ENCODE measurements at regions not wholly inside any gene's neighbourhood (a gene's known extent, or its start where the extent isn't known, plus 50 kb on each side); places are given as distances from the start of the nearest gene placed in this dataset.
"Not testable (repeated sequence)": the region's sequence is repeated elsewhere in the genome, so short reads cannot be mapped to it uniquely, and the experiment has no call there.

- H3K4me3 ChIP-seq (ENCODE audit: extremely low read depth, insufficient read depth, low read length, poor library complexity, severe bottlenecking), result no peak overlapping the region
- no peak overlapping the region for H3K27ac ChIP-seq (ENCODE audit: low read depth, low read length, severe bottlenecking)
- H3K36me3 ChIP-seq (ENCODE audit: control insufficient read depth, insufficient read depth, low read length), result no peaks in the 10 kb centered on the region
- 100% methylated on average over 1 to 2 of the region's 2 CpGs for WGBS, 2 experiments (ENCODE audit: insufficient coverage in 2 of 2)
- peaks cover 3% of the 10 kb centered on the region for H3K9me3 ChIP-seq (ENCODE audit: control insufficient read depth, low read length)
- H3K4me1 ChIP-seq (ENCODE audit: control insufficient read depth, insufficient read depth, low read length, poor library complexity, severe bottlenecking), result no peaks in the 10 kb centered on the region
These were observed 57.3 kb upstream of the ADGRA3 start for GRCh38 chr4:22573198-22573597.

GRCh38 chr4:22573641-22574040 lies 57.8 kb upstream of the ADGRA3 start:
- no peak overlapping the region for H3K4me3 ChIP-seq (ENCODE audit: extremely low read depth, insufficient read depth, low read length, poor library complexity, severe bottlenecking)
- H3K36me3 ChIP-seq (ENCODE audit: control insufficient read depth, insufficient read depth, low read length), result no peaks in the 10 kb centered on the region
- no peak overlapping the region for H3K27ac ChIP-seq (ENCODE audit: low read depth, low read length, severe bottlenecking)
- peaks cover 3% of the 10 kb centered on the region for H3K9me3 ChIP-seq (ENCODE audit: control insufficient read depth, low read length)
- no peaks in the 10 kb centered on the region for H3K4me1 ChIP-seq (ENCODE audit: control insufficient read depth, insufficient read depth, low read length, poor library complexity, severe bottlenecking)
- WGBS, 2 experiments (ENCODE audit: insufficient coverage in 2 of 2), result no CpG with 5 or more reads among the region's 1 CpG

GRCh38 chr4:22574424-22574823 lies 58.6 kb upstream of the ADGRA3 start:
- no peaks in the 10 kb centered on the region for H3K4me1 ChIP-seq (ENCODE audit: control insufficient read depth, insufficient read depth, low read length, poor library complexity, severe bottlenecking)
- H3K4me3 ChIP-seq (ENCODE audit: extremely low read depth, insufficient read depth, low read length, poor library complexity, severe bottlenecking), result no peak overlapping the region
- no peak overlapping the region for H3K27ac ChIP-seq (ENCODE audit: low read depth, low read length, severe bottlenecking)
- H3K9me3 ChIP-seq (ENCODE audit: control insufficient read depth, low read length), result peaks cover 3% of the 10 kb centered on the region
- no peaks in the 10 kb centered on the region for H3K36me3 ChIP-seq (ENCODE audit: control insufficient read depth, insufficient read depth, low read length)
- 83 to 94% methylated on average over 3 of the region's 3 CpGs for WGBS, 2 experiments (ENCODE audit: insufficient coverage in 2 of 2)

GRCh38 chr4:22574880-22575279 lies 59.0 kb upstream of the ADGRA3 start:
- Histone ChIP-seq H3K4me1 (ENCODE audit: control insufficient read depth, insufficient read depth, low read length, poor library complexity, severe bottlenecking) (no peaks in the 10 kb centered on the region), H3K27ac (ENCODE audit: low read depth, low read length, severe bottlenecking) (no peak overlapping the region), H3K9me3 (ENCODE audit: control insufficient read depth, low read length) (peaks cover 3% of the 10 kb centered on the region), H3K4me3 (ENCODE audit: extremely low read depth, insufficient read depth, low read length, poor library complexity, severe bottlenecking) (no peak overlapping the region), H3K36me3 (ENCODE audit: control insufficient read depth, insufficient read depth, low read length) (no peaks in the 10 kb centered on the region)
- WGBS, 2 experiments (ENCODE audit: insufficient coverage in 2 of 2), result 86 to 100% methylated on average over 1 of the region's 1 CpG

GRCh38 chr4:22587253-22587652 lies 71.4 kb upstream of the ADGRA3 start:
- no peaks in the 10 kb centered on the region for H3K4me1 ChIP-seq (ENCODE audit: control insufficient read depth, insufficient read depth, low read length, poor library complexity, severe bottlenecking)
- no peaks in the 10 kb centered on the region for H3K36me3 ChIP-seq (ENCODE audit: control insufficient read depth, insufficient read depth, low read length)
- H3K9me3 ChIP-seq (ENCODE audit: control insufficient read depth, low read length), result no peaks in the 10 kb centered on the region
- H3K4me3 ChIP-seq (ENCODE audit: extremely low read depth, insufficient read depth, low read length, poor library complexity, severe bottlenecking), result no peak overlapping the region
- WGBS, 2 experiments (ENCODE audit: insufficient coverage in 2 of 2), result no CpG with 5 or more reads among the region's 7 CpGs
- H3K27ac ChIP-seq (ENCODE audit: low read depth, low read length, severe bottlenecking), result no peak overlapping the region

GRCh38 chr4:22593933-22594332 lies 78.1 kb upstream of the ADGRA3 start:
- H3K9me3 ChIP-seq (ENCODE audit: control insufficient read depth, low read length), result no peaks in the 10 kb centered on the region
- WGBS, 2 experiments (ENCODE audit: insufficient coverage in 2 of 2), result 86 to 94% methylated on average over 3 to 5 of the region's 10 CpGs
- no peak overlapping the region for H3K27ac ChIP-seq (ENCODE audit: low read depth, low read length, severe bottlenecking)
- no peaks in the 10 kb centered on the region for H3K36me3 ChIP-seq (ENCODE audit: control insufficient read depth, insufficient read depth, low read length)
- no peaks in the 10 kb centered on the region for H3K4me1 ChIP-seq (ENCODE audit: control insufficient read depth, insufficient read depth, low read length, poor library complexity, severe bottlenecking)
- no peak overlapping the region for H3K4me3 ChIP-seq (ENCODE audit: extremely low read depth, insufficient read depth, low read length, poor library complexity, severe bottlenecking)

- no peak overlapping the region for H3K4me3 ChIP-seq (ENCODE audit: extremely low read depth, insufficient read depth, low read length, poor library complexity, severe bottlenecking)
- H3K27ac ChIP-seq (ENCODE audit: low read depth, low read length, severe bottlenecking), result no peak overlapping the region
- H3K36me3 ChIP-seq (ENCODE audit: control insufficient read depth, insufficient read depth, low read length), result no peaks in the 10 kb centered on the region
- WGBS, 2 experiments (ENCODE audit: insufficient coverage in 2 of 2), result 82 to 88% methylated on average over 3 of the region's 3 CpGs
- no peaks in the 10 kb centered on the region for H3K9me3 ChIP-seq (ENCODE audit: control insufficient read depth, low read length)
- no peaks in the 10 kb centered on the region for H3K4me1 ChIP-seq (ENCODE audit: control insufficient read depth, insufficient read depth, low read length, poor library complexity, severe bottlenecking)
These were observed 79.8 kb upstream of the ADGRA3 start for GRCh38 chr4:22595684-22596083.

- H3K4me3 ChIP-seq (ENCODE audit: extremely low read depth, insufficient read depth, low read length, poor library complexity, severe bottlenecking), result no peak overlapping the region
- no peaks in the 10 kb centered on the region for H3K9me3 ChIP-seq (ENCODE audit: control insufficient read depth, low read length)
- H3K27ac ChIP-seq (ENCODE audit: low read depth, low read length, severe bottlenecking), result no peak overlapping the region
- no peaks in the 10 kb centered on the region for H3K36me3 ChIP-seq (ENCODE audit: control insufficient read depth, insufficient read depth, low read length)
- 80 to 90% methylated on average over 1 to 2 of the region's 2 CpGs for WGBS, 2 experiments (ENCODE audit: insufficient coverage in 2 of 2)
- H3K4me1 ChIP-seq (ENCODE audit: control insufficient read depth, insufficient read depth, low read length, poor library complexity, severe bottlenecking), result no peaks in the 10 kb centered on the region
These were observed 80.5 kb upstream of the ADGRA3 start for GRCh38 chr4:22596409-22596808.

GRCh38 chr4:22597471-22597870 lies 81.6 kb upstream of the ADGRA3 start:
- Histone ChIP-seq H3K4me1 (ENCODE audit: control insufficient read depth, insufficient read depth, low read length, poor library complexity, severe bottlenecking) (no peaks in the 10 kb centered on the region), H3K4me3 (ENCODE audit: extremely low read depth, insufficient read depth, low read length, poor library complexity, severe bottlenecking) (no peak overlapping the region), H3K27ac (ENCODE audit: low read depth, low read length, severe bottlenecking) (no peak overlapping the region), H3K36me3 (ENCODE audit: control insufficient read depth, insufficient read depth, low read length) (no peaks in the 10 kb centered on the region), H3K9me3 (ENCODE audit: control insufficient read depth, low read length) (no peaks in the 10 kb centered on the region)
- WGBS, 2 experiments (ENCODE audit: insufficient coverage in 2 of 2), result 79 to 89% methylated on average over 2 to 5 of the region's 5 CpGs

- WGBS, 2 experiments (ENCODE audit: insufficient coverage in 2 of 2), result 87 to 91% methylated on average over 7 of the region's 8 CpGs
- H3K27ac ChIP-seq (ENCODE audit: low read depth, low read length, severe bottlenecking); H3K4me3 ChIP-seq (ENCODE audit: extremely low read depth, insufficient read depth, low read length, poor library complexity, severe bottlenecking); H3K36me3 ChIP-seq (ENCODE audit: control insufficient read depth, insufficient read depth, low read length); H3K4me1 ChIP-seq (ENCODE audit: control insufficient read depth, insufficient read depth, low read length, poor library complexity, severe bottlenecking); H3K9me3 ChIP-seq (ENCODE audit: control insufficient read depth, low read length): not testable (repeated sequence)
These were observed 82.5 kb upstream of the ADGRA3 start for GRCh38 chr4:22598113-22599047.

GRCh38 chr4:22599228-22599928 lies 83.5 kb upstream of the ADGRA3 start:
- 89 to 93% methylated on average over 8 to 12 of the region's 22 CpGs for WGBS, 2 experiments (ENCODE audit: insufficient coverage in 2 of 2)
- not testable (repeated sequence) for H3K4me3 ChIP-seq (ENCODE audit: extremely low read depth, insufficient read depth, low read length, poor library complexity, severe bottlenecking); H3K36me3 ChIP-seq (ENCODE audit: control insufficient read depth, insufficient read depth, low read length)

More at GRCh38 chr4:22599228-22599928, 83.5 kb upstream of the ADGRA3 start:
- not testable (repeated sequence) for H3K4me1 ChIP-seq (ENCODE audit: control insufficient read depth, insufficient read depth, low read length, poor library complexity, severe bottlenecking); H3K9me3 ChIP-seq (ENCODE audit: control insufficient read depth, low read length); H3K27ac ChIP-seq (ENCODE audit: low read depth, low read length, severe bottlenecking)
